ENCODE measurements at regions not wholly inside any gene's neighbourhood (a gene's known extent, or its start where the extent isn't known, plus 50 kb on each side); places are given as distances from the start of the nearest gene placed in this dataset.
"Not testable (repeated sequence)": the region's sequence is repeated elsewhere in the genome, so short reads cannot be mapped to it uniquely, and the experiment has no call there.

DNA sequence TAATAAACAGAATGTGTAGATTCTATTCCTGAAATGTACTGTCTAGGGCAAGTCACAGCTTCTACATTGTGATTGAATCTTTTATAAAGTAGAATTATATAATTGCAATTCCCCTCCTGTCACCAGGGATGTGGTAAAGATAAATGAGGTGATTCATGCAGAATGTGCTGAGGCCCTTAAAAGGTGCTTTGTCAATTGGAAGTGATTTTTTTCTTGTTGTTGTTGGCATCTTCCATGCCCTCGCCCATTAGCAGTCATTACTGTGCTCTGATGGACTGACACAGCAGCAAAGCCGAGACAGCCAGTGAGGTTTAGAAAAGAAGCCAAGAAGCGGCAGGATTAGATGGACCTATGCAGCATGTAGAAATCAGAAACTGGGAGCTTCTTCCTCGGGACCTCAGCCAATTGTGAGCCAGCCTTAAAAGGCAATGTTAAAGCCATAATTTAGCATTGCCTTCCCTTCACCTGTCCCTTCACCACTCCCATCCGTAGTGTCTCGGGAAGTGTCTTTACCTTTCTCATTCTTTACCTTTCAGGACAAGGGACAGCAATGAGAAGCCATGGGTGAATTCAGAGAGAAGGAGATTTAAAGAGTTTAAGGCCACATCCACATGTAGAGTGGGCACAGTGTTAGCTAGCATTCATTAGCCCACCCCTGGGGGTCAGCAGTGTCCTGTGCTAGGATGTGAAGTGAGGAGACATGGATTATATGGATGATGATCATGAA, 257.8 kb downstream of the PLK2 start:
- no peak for DNase-seq (ENCODE audit: low spot score)

DNA sequence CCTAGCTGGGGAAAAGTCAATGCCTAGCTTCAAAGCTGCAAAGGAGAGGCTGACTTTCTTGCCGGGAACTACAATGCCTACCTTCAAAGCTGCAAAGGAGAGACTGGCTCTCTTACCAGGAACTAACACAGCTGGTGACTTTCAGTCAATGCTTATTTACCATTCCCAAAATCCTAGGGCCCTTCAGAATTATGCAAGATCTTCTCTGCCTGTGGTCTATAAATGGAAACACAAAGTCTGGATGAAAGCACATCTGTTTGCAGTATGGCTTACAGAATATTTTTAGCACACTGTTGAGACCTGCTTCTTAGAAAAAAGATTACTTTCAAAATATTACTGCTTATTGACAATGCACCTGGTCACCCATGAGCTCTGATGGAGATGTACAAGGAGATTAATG, 259.4 kb downstream of the PLK2 start:
- no peak for DNase-seq (ENCODE audit: low spot score)

DNA sequence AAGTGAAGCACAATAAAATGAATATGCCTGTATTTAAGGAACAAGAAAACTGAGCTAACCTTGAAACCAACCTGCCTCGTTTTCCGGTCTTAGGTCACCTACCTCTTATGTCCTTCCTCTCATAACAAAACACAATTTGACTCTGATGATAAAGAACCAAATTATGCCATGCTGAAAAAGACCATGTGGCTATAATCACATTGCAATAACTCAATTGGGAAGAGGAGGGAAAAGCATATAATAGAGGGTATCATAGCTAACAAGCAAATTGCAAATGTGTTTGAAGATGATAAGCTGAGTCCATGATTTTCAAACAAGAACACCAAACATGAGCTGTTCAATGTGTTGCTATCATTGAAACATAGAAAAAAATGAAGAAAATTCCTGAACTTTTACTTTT, 260.8 kb downstream of the PLK2 start:
- no peak for DNase-seq (ENCODE audit: low spot score)

DNA sequence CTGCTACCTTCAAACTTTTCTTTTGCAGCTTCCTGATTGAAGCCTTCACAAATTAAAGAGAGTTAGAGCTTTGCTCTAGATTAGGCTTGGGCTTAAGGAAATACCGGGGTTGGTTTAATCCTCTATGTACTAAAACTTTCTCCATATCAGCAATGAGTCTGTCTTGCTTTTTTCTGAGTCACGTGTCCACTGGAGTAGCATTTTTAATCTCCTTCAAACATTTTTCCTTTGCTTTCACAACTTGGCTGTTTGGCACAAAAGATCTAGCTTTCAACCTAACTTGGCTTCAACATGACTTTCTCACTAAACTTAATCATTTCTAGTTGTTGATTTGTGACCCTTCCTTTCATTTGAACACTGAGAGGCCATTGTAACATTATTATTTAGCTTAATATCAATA, 261.6 kb downstream of the PLK2 start:
- no peak for DNase-seq (ENCODE audit: low spot score)

DNA sequence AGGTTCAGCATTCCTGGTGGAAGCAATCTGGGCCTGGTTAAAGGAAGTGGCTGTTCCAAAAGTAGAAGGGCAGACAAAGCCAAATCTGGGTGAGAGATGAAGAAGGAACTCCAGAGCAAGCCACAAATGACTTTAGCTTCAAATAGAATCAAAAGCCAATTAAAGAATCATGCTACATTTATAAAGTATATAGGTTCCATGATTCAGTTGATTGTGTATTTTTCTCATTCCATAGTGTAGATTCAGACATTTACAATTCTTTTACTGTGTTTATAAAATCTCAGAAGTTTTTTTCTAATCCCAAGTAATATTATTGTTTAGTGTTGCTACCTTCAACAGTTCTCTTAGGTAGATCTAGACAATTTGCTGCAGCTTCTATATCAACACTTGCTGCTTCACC, 262.0 kb downstream of the PLK2 start:
- DNase-seq (ENCODE audit: low spot score), result no peak

DNA sequence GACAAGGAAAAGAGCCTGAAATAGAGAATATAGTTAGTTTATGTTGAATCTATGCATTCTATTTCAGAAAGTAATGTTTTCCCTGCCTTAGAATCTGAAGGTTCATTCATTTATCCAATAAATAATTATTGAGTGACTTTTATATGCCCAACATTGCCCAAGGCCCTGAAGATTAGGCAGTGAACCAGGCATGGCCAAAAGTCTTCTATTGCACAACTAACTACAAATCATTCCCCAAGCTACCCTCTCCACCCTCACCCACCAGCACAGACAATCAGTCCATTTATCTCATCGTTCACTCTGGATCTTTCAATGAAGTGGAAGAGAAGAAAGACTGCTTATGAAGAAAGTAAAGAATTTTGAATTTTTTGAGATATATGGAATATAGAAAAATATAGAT, 268.4 kb downstream of the PLK2 start:
- DNase-seq (ENCODE audit: low spot score), result no peak

DNA sequence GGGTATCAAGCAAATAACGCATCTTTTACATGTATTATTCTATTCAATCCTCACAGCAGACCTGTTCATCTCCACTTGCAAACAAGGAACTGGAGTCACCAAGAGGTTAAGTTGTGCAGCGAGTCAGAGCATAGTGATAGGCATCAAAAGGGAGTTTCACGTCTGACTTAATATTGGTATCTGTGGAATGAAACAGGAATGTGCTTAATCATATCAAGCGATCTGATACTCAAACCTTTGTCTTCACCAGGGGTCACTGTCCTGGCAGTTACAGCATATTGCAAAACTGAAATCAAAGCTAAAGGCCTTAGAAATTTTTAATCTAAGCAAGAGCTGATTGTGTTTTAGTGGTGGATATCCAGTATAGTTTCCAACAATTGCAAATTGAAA, 271.6 kb downstream of the PLK2 start:
- no peak for DNase-seq (ENCODE audit: low spot score)

DNA sequence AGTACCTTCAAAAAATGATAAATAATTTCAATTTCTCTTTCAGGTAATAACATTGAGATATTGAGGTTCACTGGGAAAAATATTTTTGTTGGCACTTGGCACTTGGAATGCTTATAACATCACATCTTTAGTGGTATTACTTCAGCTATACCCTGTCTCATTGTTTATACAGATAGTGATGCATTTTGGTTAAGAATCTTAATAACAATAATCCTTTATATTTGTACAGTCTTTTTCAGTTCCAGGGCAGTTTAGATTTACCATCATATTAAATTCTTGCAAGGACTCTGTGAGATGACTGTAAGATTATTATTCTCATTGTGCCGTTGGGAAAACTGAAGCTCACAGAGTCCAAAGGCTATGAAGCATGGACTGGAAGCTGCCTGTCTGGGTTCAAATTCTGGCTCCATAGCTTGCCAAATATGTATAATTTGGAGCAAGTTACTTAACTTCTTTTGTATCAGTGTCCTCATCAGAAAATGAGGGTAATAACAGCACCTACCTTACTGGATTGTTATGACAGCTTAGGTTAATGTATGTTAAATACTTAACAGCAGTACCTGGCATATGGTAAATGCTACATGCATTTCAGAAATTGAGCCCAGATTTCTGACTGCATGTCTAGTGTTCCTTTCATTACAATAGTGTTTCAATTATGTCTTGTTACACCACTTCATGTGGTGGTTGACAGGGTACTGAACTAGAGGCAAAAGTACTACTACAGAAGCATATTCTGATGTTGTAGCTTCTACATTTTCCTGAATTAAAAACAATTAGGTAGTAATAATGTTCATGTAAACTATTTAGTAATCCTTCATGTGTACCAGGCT, 272.2 kb downstream of the PLK2 start:
- no peak for DNase-seq (ENCODE audit: low spot score)

DNA sequence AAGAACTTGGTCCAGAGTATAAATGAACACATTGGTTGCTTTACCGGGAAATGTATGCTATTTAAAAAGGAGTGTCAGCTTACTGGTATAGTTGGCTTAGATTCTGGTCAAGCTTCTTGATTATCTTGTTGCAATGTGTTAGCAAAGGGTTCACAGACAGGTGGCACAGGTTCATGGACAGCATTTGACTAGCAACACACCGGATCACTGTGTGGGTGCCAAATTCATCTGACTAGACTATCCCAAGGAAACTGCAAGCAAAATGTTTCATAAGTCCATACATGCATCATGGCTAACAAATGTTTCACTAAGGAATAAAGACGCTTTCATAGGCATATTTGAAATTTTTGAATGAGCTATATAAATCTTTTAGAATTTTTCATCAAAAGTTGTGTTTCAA, 274.1 kb downstream of the PLK2 start:
- no peak for DNase-seq (ENCODE audit: low spot score)

DNA sequence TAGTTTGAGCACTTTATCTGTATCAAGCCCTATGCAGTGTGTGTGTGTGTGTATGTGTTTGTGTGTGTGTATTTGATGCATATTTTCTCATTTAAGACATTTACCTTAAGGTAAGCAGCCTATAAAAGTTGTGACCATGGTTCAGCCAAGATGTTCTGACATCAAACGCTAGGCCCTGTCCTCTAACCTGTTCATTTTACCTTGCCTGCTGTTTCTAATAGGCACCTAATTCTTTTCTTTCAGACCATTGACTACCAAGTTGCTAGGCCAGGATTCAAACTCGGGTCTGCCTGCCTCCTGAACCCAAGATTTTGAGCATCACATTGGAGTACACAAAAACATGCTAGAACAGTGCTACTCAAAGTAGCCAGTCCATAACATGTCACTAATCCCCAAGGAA, 274.5 kb downstream of the PLK2 start:
- no peak for DNase-seq (ENCODE audit: low spot score)

DNA sequence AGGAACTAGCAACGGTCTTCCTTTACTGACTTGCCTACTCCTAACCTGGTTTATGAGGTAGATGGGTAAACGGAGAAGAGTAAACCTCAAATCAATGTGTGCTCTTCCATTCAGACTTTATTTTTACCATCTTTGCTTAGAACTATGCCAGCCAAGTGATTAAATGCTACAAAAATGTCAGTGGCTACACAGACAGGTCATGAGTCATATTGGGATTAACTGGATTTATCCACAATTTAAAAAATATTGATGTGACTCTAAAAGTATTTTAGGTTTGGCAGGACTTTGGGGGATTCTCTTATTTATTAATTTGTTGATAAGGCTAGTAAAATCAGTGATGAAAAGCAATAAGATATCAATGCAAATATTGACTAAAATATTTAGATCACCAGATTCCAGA, 275.0 kb downstream of the PLK2 start:
- DNase-seq (ENCODE audit: low spot score), result no peak

DNA sequence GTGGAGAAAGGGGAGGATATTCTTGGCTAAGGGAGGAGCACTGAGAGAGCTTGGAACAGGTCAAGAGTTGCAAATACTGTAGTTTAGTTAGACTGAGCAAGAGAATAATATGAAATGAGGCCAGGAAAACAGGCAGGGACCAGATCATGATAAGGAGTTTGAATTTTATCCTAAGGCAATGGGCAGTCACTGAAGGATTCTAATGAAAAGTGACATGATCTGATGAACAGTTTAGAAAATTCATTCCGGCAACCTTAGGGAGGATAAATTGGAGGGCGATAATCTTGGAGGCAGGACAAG, 276.1 kb downstream of the PLK2 start:
- DNase-seq (ENCODE audit: low spot score), result no peak

DNA sequence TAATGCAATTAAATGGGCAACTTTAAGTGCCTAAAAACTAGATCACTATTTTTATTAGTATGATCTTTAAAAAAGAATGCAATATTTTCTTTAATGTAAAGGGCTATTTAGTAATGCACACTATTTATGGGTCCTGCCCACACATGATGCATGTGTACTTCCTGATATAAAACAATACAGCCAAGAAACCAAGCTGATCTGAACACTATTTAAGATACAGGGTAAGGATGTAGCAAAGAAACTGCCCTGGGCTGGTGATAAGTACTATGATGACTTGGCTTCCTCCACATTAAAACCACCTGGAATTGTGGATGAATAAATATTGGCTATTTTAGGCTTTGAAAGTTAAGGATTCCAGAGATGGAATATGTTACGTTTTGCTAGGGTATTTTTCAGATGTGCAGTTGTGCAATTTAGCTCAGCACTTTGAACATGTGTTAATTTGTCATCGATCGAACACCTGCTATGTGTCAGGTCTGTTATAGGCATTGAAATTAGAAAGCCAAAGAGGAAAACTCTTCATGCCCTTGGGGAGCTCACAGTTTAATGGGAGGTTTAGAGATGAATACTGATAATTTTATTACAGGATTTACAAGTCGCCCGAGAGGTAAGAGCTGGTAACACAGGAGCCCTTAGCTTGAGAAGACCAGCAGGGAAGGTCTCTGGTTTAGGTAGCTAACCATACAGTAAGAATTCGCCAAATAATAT, 276.7 kb downstream of the PLK2 start:
- no peak for DNase-seq (ENCODE audit: low spot score)

DNA sequence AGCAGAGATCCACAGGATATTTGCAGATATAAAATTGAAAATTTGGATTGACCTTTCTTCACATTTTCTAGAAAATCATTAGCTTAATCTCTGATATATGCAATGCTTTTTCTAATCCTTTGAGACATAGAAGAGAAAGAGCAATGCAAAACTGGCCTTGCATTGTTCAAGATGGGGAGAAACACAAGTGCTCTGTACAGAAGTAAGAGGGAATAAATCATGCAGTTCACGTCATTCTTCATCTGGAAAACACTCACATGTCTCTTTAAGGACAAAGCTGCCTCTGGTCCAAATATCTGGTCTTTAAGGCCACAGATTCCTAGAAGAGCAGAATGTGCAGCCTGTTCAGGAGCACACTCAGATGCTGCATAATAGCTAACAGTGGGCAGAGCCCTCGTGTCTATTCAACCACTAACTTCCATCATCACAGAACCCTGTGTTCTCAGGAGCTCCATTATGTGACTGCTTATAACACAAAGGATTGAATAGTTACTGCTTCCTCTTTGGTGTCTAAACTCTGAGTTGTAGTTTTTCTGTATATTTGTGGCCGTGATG, 277.5 kb downstream of the PLK2 start:
- no peak for DNase-seq (ENCODE audit: low spot score)

DNA sequence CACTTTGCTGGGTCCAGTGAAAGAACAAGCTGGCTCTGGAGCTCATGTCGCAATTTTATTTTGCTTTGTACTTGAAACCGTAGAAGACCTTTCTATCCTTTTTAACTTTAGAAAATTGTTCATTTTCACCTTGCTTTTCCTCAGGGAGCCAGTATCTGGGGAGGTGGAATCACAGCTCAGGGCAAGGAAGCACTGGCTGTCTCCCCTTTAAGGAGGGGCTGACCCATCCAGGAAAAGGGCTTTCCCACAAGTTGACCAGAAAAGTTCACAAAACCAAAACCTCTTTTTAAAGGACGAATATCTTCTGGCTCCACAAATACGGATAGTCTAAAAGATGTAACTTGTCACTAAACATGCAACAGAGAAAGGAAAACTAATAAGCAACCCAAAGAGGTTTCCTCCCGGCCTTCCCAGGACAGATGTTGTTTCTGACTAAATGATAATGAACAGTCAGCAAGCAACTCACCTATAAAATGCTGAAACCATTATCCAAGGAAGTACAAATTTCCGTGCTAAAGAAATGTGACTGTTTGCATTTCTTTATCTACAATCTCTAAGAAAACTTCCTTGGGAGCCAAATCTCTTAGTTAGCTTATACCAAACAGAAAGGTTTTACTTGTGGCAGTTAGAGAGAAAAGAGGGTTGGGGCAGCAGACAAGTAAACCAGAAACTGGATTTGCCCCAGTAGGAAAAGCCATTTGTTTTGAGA, 278.2 kb downstream of the PLK2 start:
- no peak for DNase-seq (ENCODE audit: low spot score)

DNA sequence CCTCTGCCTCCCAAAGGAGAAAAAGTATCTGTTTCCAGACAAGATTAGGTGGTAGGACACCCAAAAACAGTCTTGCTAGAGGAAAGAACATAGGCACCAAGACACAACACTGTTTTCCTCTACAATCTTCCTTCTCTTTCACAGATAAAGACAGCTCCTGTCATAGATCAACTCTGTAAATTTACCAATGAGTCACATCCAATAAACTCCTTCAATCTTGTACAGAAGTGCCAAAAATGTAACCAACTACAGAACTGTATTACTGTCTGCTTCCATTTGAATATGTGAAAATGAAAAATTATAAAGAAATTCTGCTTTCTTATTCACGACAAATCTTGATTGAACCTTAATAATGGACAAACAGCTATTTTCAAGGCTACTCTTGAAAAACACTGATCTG, 286.9 kb downstream of the PLK2 start:
- no peak for DNase-seq (ENCODE audit: low spot score)

DNA sequence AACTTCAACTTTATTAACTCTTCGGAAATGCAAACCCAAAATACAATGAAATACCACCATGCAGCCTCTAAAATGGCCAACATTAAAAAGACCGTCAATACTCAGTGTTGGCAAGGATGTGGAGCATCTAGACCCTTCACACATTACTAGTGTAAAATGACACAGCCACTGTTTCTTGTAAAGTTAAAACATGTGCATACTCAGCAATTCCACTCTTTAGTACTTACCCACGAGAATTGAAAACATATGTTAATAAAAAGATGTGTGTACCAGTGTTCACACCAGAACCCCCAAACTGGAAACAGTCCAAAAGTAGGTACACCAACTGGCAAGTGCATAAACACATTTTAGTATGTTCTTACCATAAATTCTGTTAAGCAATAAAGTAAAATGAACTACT, 294.7 kb downstream of the PLK2 start:
- no peak for DNase-seq (ENCODE audit: low spot score)

DNA sequence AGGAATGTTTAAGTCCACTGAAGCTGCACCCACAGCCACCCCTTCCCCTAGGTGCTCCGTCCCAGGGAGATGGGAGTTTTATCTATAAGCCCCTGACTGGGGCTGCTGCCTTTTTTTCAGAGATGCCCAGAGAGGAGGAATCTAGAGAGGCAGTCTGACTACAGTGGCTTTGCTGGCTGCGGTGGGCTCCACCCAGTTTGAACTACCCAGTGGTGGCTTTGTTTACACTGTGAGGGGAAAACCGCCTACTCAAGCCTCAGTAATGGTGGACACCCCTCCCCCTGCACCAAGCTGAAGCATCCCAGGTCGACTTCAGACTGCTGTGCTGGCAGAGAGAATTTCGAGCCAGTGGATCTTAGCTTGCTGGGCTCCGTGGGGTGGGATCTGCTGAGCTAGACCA, 298.0 kb downstream of the PLK2 start:
- not testable (repeated sequence) for DNase-seq (ENCODE audit: low spot score)

DNA sequence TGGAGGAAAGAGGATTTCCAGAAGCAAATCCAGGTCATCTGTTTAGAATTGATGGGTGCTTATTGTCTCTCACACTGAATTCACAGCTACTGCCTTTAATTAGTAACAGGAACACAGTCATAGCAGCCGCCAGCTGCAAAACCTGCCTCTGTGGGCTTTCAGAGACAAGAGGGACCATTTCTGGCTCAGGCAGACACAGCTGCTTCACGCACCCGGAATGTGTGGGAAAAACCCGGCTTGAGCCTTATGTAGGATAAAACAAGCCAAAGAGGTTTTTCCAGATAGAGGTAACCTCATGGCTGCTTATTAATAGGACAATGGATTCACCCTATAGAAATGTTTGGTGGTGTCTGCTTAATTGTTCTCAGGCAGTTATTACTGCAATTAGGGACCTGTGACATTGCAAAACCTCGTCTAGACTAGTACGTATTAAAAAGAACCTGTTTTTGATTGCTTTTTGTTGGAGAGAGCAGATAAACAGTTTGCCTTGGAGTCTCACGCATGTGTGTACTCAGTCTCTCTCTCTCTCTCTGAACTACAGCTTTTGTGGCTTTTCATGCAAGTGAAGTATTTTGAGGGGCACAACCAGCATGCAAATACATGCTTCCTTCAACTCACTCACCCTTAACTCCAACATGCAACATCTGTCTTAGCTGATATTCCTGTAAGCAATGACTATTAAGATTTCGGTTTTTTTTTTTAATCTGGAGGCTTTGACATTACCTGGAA, 302.7 kb downstream of the PLK2 start:
- DNase-seq (ENCODE audit: low spot score), result no peak

DNA sequence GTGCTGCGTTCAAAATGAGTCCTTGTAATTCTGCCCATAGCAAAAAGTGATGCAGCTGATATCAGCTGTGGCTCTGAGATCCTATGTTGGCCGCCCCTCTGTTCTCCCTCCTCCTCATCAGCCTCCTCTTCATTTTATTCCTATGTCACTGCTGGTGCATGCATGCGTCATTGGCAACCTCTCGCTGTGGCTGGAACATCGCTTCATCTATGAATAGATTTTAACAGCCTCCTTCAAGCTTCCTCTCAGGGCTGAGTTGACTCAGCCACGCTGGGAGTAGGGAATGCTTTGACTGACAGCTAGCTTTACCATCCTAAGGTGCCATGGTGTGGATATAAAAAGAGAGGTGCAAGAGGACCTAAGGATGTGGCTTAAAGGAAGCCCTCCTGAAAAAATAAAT, 303.5 kb downstream of the PLK2 start:
- no peak for DNase-seq (ENCODE audit: low spot score)

DNA sequence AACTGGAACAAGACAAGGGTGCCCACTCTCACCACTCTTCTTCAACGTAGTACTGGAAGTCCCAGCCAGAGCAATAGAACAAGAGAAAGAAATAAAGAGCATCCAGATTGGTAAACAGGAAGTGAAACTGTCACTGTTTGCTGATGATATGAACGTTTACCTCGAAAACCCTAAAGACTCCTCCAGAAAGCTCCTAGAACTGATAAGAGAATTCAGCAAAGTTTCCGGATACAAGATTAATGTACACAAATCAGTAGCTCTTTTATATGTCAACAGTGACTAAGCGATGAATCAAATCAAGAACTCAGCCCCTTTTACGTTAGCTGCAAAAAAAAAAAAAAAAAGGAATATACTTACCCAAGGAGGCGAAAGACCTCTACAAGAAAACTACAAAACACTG, 306.6 kb downstream of the PLK2 start:
- no peak for DNase-seq (ENCODE audit: low spot score)

DNA sequence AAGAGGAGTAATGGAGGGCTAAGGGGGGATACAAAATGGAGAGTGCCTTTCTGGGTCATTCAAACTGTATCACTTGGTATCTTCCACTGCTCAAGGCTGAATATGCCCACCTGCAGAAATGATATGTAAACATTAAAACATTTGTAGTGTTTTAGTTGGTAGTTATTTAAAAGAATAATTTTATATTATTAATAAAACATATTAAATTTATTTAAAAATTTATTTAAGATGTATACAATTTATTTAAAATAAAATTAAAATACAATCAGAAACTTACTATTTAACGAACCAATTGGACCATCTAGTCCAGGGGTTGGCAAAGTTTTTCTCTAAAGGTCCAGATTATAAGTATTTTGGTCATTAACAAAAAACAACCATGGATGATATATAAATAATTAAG, 308.5 kb downstream of the PLK2 start:
- DNase-seq (ENCODE audit: low spot score), result no peak
